ENCODE measurements at regions not wholly inside any gene's neighbourhood (a gene's known extent, or its start where the extent isn't known, plus 50 kb on each side); places are given as distances from the start of the nearest gene placed in this dataset.
A peak's percentile ranks its signal among the peaks of the same experiment; 100 is the strongest.

- H3K4me3 ChIP-seq (ENCODE audit: low read depth in 2 of 2, low read length in 2 of 2): no peak overlapping the region
- in situ Hi-C loops (cut with HindIII; ENCODE audit: low pct_unique_long_range_greater_than_20kb, low sequenced_read_pairs) (no loop called here), intact Hi-C loops (cut with micrococcal nuclease; ENCODE audit: unreplicated experiment) (no loop called here)
- no TSS peak for BruUV-seq (replicated peaks)
- H3K27ac ChIP-seq (ENCODE audit: low read length): peak overlapping the region; percentile 15; the same call in 1 of the 2 replicates
- TF ChIP-seq TCF7L2 (IDR thresholded peaks at IDR 0.05; ENCODE audit: low read depth, low read length) (no peak), SIN3A (IDR thresholded peaks at IDR 0.05; ENCODE audit: borderline replicate concordance, insufficient read depth, low read depth, low read length) (no peak), POLR2AphosphoS5 (IDR thresholded peaks at IDR 0.05; ENCODE audit: low read depth, low read length) (no peak)
- no peak for ATAC-seq
- no peak for DNase-seq (ENCODE audit: low read depth, low spot score)
- no peaks in the 10 kb centered on the region for H3K27me3 ChIP-seq (ENCODE audit: control insufficient read depth, insufficient read depth, low read length)
- H3K4me1 ChIP-seq (ENCODE audit: control insufficient read depth, insufficient read depth, low read length): no peaks in the 10 kb centered on the region
- ChIA-PET CTCF (interaction anchor here (0.7 kb wide), 1 partner anchor 215 kb away, joined by 6 read pairs; no protein-coding TSS in a partner anchor), POLR2A (no interaction called here)
- H3K9me3 ChIP-seq (ENCODE audit: control insufficient read depth, insufficient read depth, low read depth, low read length): no peaks in the 10 kb centered on the region
- H3K36me3 ChIP-seq (ENCODE audit: control insufficient read depth, insufficient read depth, low read length): no peaks in the 10 kb centered on the region
These were observed 404.9 kb upstream of the ZNF608 start for GRCh38 chr5:125151150-125151900.

- Histone ChIP-seq H3K4me3 (ENCODE audit: low read depth in 2 of 2, low read length in 2 of 2) (no peak overlapping the region), H3K36me3 (ENCODE audit: control insufficient read depth, insufficient read depth, low read length) (no peaks in the 10 kb centered on the region), H3K4me1 (ENCODE audit: control insufficient read depth, insufficient read depth, low read length) (no peaks in the 10 kb centered on the region), H3K27ac (ENCODE audit: low read length) (no peak overlapping the region), H3K9me3 (ENCODE audit: control insufficient read depth, insufficient read depth, low read depth, low read length) (no peaks in the 10 kb centered on the region), H3K27me3 (ENCODE audit: control insufficient read depth, insufficient read depth, low read length) (no peaks in the 10 kb centered on the region)
- intact Hi-C loops (cut with micrococcal nuclease; ENCODE audit: unreplicated experiment) (no loop called here), in situ Hi-C loops (cut with HindIII; ENCODE audit: low pct_unique_long_range_greater_than_20kb, low sequenced_read_pairs) (no loop called here)
- TF ChIP-seq CTCF (IDR thresholded peaks at IDR 0.05): no peak
- TF ChIP-seq TCF7L2 (IDR thresholded peaks at IDR 0.05; ENCODE audit: low read depth, low read length): no peak
- TF ChIP-seq POLR2AphosphoS5 (IDR thresholded peaks at IDR 0.05; ENCODE audit: low read depth, low read length): no peak
- TF ChIP-seq REST (IDR thresholded peaks at IDR 0.05; ENCODE audit: insufficient read depth in 1 of 2, low read depth in 2 of 2, low read length in 1 of 2): no peak
- TF ChIP-seq SIN3A (IDR thresholded peaks at IDR 0.05; ENCODE audit: borderline replicate concordance, insufficient read depth, low read depth, low read length): no peak
- CTCF ChIA-PET: interaction anchor here (0.7 kb wide), 1 partner anchor 215 kb away, joined by 6 read pairs; no protein-coding TSS in a partner anchor
- ATAC-seq: no peak
- no peak for DNase-seq (ENCODE audit: low read depth, low spot score)
- POLR2A ChIA-PET: interaction anchor here (0.6 kb wide), 1 partner anchor 219 kb away, joined by 8 read pairs; no protein-coding TSS in a partner anchor
- BruUV-seq (replicated peaks): no TSS peak
These were observed 405.6 kb upstream of the ZNF608 start for GRCh38 chr5:125152044-125152443.
